ENCODE measurements at regions not wholly inside any gene's neighbourhood (a gene's known extent, or its start where the extent isn't known, plus 50 kb on each side); places are given as distances from the start of the nearest gene placed in this dataset.

- no peak for DNase-seq (ENCODE audit: low spot score)
Observed at GRCh38 chr3:113051787-113052186, 61.0 kb downstream of the GTPBP8 start.

- no peak for DNase-seq (ENCODE audit: low spot score)
Observed at GRCh38 chr3:113053169-113053568, 62.4 kb downstream of the GTPBP8 start.

GRCh38 chr3:113054552-113054951 is 63.8 kb downstream of the GTPBP8 start:
- DNase-seq (ENCODE audit: low spot score), result peak; percentile 49

- no peak for DNase-seq (ENCODE audit: low spot score)
Observed at GRCh38 chr3:113055201-113055600, 64.4 kb downstream of the GTPBP8 start.

GRCh38 chr3:113055961-113056360 is 65.2 kb downstream of the GTPBP8 start:
- no peak for DNase-seq (ENCODE audit: low spot score)

GRCh38 chr3:113057117-113057516 is 66.3 kb downstream of the GTPBP8 start:
- DNase-seq (ENCODE audit: low spot score), result no peak

GRCh38 chr3:113058188-113058587 is 67.4 kb downstream of the GTPBP8 start:
- no peak for DNase-seq (ENCODE audit: low spot score)

- DNase-seq (ENCODE audit: low spot score), result no peak
Observed at GRCh38 chr3:113062705-113063104, 71.9 kb downstream of the GTPBP8 start.

- no peak for DNase-seq (ENCODE audit: low spot score)
Observed at GRCh38 chr3:113063126-113063894, 72.5 kb downstream of the GTPBP8 start.

GRCh38 chr3:113064183-113064582 is 73.4 kb downstream of the GTPBP8 start:
- no peak for DNase-seq (ENCODE audit: low spot score)

- DNase-seq (ENCODE audit: low spot score), result no peak
Observed at GRCh38 chr3:113065336-113065735, 74.6 kb downstream of the GTPBP8 start.

GRCh38 chr3:113070072-113070640 is 79.4 kb downstream of the GTPBP8 start:
- DNase-seq (ENCODE audit: low spot score), result no peak

GRCh38 chr3:113070681-113071113 is 79.9 kb downstream of the GTPBP8 start:
- no peak for DNase-seq (ENCODE audit: low spot score)

GRCh38 chr3:113075588-113075987 is 84.8 kb downstream of the GTPBP8 start:
- DNase-seq (ENCODE audit: low spot score), result no peak

GRCh38 chr3:113079218-113079961 is 88.6 kb downstream of the GTPBP8 start:
- DNase-seq (ENCODE audit: low spot score), result peak; percentile 53

- DNase-seq (ENCODE audit: low spot score), result peak; percentile 70
Observed at GRCh38 chr3:113084777-113085176, 94.0 kb downstream of the GTPBP8 start.

GRCh38 chr3:113086560-113087461 is 96.0 kb downstream of the GTPBP8 start:
- DNase-seq (ENCODE audit: low spot score), result no peak

GRCh38 chr3:113088616-113089015 is 97.8 kb downstream of the GTPBP8 start:
- no peak for DNase-seq (ENCODE audit: low spot score)

- no peak for DNase-seq (ENCODE audit: low spot score)
Observed at GRCh38 chr3:113091417-113091816, 100.6 kb downstream of the GTPBP8 start.

GRCh38 chr3:113092746-113093145 is 102.0 kb downstream of the GTPBP8 start:
- no peak for DNase-seq (ENCODE audit: low spot score)

- no peak for DNase-seq (ENCODE audit: low spot score)
Observed at GRCh38 chr3:113094337-113095221, 103.8 kb downstream of the GTPBP8 start.
